Activated CD4-positive, alpha-beta memory T cell treated with anti-CD3 and anti-CD28 coated beads, Interleukin-2, amount 10 ng/mL, durations not matched to agents 7 days and 5 days (primary cell): ENCODE measurements at regions not wholly inside any gene's neighbourhood (a gene's known extent, or its start where the extent isn't known, plus 50 kb on each side); places are given as distances from the start of the nearest gene placed in this dataset.
"Not testable (repeated sequence)": the region's sequence is repeated elsewhere in the genome, so short reads cannot be mapped to it uniquely, and the experiment has no call there.

ENCODE experiments used
- CTCF ChIA-PET: fragments of 350-600 bp; sonication (Branson Sonifier 250); formaldehyde crosslinking; loops from one replicate; lab custom pipeline; 2021; ENCODE audit warnings: antibody characterized with exemption, inconsistent platforms; lab: Charles Lee
- POLR2A ChIA-PET: fragments of 350-600 bp; sonication (Branson Sonifier 250); formaldehyde crosslinking; loops from one replicate; lab custom pipeline; 2021; ENCODE audit warnings: antibody characterized with exemption; lab: Charles Lee
- DNase-seq: peaks from one replicate; pipeline ENCODE4 v3.0.0-alpha.2; 2020
- H3K27ac Mint-ChIP-seq: one replicate; pipeline ENCODE4 v1.8.0; 2021; ENCODE audit warnings: mild to moderate bottlenecking, mixed read lengths
- H3K27me3 Mint-ChIP-seq: one replicate; pipeline ENCODE4 v1.8.0; 2021; ENCODE audit warnings: mixed read lengths
- H3K36me3 Mint-ChIP-seq: one replicate; pipeline ENCODE4 v1.8.0; 2021; ENCODE audit warnings: low read depth, mixed read lengths
- H3K4me1 Mint-ChIP-seq: one replicate; pipeline ENCODE4 v1.8.0; 2021; ENCODE audit warnings: mixed read lengths
- H3K4me3 Mint-ChIP-seq: one replicate; pipeline ENCODE4 v1.8.0; 2021; ENCODE audit warnings: mild to moderate bottlenecking, mixed read lengths
- H3K9me3 Mint-ChIP-seq: one replicate; pipeline ENCODE4 v1.8.0; 2021; ENCODE audit warnings: mixed read lengths

DNA sequence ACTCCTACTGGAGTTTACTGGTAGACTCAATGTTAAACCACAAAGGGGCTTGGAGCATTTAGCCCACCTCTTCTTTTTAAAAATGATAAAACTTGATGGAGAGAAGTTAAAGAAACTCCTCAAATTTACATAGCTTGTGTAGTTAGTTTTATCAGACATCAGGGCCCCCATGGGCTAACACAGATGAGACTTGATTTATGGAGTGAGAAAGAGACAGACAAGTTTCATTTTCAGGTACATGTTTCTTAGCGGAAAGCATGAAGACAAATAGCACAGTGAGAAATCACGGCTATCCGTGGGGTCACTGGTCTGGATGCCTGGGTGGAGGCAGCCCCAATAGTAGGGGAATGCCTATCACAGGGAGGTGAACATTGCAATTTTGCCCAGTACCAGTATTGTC lies 173.6 kb downstream of the TFAP2B start:
- no peak overlapping the region for H3K27ac Mint-ChIP-seq
- CTCF ChIA-PET: no interaction called here
- no peaks in the 10 kb centered on the region for H3K36me3 Mint-ChIP-seq
- no peak overlapping the region for H3K4me3 Mint-ChIP-seq
- POLR2A ChIA-PET: no interaction called here
- H3K9me3 Mint-ChIP-seq: no peaks in the 10 kb centered on the region
- DNase-seq: no peak
- H3K4me1 Mint-ChIP-seq: no peaks in the 10 kb centered on the region
- H3K27me3 Mint-ChIP-seq: no peaks in the 10 kb centered on the region

DNA sequence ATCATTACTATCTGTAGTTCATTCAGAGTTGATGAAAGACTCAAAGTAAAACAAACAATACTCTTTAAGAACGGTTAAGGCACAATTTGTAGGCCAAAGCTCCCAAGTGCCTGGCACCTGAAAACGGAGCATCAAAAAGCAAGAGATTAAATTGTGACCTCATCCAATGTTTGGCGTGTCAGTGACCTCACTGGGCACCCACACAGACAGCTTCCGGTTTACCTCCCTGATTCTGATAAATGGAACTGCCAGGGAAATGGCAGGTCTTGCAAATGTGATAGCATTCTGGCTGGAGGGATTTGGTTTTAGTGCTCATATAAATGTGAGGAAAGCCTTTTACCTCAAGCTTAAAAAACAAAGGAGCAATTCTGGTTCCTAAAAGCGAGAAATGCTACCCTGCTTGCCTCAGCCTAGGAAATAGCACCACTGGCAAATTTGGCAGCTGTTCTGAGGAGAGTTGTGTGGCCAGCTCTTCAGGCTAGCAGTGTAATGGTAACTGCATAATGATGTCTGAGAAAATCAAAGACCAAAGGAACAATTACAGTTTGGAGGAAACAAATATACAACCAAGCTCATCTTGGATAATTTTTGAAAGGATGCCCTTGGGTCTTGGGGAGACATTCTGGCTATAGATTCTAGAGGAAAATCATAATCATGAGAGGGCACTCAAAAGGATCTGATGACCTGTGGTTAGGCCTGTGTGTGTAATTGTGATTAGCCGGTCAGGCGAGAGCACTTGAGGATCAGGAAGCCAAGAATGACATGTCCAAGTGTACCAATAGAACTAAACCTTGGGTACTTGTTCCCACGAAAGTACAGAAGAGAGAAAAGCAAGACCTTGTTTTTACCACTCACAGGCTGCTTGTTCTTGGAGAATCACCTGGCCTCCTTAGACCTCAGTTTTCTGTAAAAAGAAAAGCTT lies 174.3 kb downstream of the TFAP2B start:
- Mint-ChIP-seq H3K27ac (no peak overlapping the region), H3K9me3 (no peaks in the 10 kb centered on the region), H3K36me3 (no peaks in the 10 kb centered on the region)

DNA sequence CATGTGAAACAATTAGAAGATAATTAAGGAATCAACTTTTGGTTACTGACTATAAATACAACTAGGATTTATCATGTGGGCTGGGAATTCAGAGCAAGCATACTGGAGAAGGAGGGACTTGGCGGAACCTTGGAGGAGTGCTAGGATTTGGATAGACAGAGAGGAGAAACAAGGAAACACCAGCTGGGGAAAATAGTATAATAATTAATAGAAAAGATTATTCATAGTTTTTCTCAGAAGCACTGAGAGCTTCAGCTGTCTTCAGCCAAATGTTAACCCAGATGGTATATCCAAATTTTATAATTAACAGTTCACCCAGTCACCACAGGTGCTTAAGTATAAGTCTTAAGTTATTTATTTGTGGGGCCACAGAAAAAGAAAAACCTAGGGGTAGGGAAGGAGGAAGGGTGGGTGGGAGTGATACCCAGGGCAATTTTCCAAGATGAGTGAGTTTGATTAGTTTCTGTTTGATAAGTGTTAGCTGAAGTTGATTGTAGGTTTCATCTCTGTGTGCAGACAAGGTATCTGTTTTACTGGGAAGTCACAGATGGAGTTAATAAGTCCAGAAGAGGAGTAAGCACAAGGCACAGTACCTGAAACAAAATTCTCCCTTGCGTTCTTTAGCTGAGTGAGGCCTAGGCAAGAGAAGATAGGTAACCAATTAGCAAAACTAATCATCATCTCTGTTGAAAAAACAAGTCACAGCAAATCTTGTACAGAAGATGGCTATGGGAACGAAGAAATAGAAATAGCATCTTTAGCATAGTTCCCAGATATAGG lies 175.5 kb downstream of the TFAP2B start:
- Mint-ChIP-seq H3K27me3 (no peaks in the 10 kb centered on the region), H3K4me3 (no peak overlapping the region), H3K9me3 (no peaks in the 10 kb centered on the region), H3K27ac (no peak overlapping the region), H3K36me3 (no peaks in the 10 kb centered on the region), H3K4me1 (no peaks in the 10 kb centered on the region)
- POLR2A ChIA-PET: no interaction called here
- CTCF ChIA-PET: no interaction called here
- no peak for DNase-seq

More for the DNA sequence above, 174.3 kb downstream of the TFAP2B start:
- DNase-seq: no peak
- ChIA-PET CTCF (no interaction called here), POLR2A (no interaction called here)
- Mint-ChIP-seq H3K4me1 (no peaks in the 10 kb centered on the region), H3K27me3 (no peaks in the 10 kb centered on the region), H3K4me3 (no peak overlapping the region)

DNA sequence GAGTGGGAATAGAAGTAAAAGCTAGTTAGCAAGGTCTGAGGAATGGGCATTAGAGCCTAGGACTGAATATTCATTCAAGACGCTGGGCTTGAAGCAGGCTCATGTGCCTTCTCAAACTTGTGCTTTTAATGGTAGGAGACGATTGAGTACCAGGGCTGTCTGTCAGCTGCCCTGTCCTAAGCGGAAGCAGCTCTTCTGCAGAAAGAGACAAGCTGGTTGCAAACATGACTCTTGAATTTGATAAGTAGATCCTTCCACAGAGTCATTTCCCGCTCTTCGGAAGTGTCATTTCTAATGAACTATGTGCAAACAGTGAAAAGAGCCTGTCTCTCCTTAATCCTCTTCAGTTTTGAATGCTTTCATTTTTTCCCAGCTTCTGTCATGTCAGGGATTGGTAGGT lies 176.4 kb downstream of the TFAP2B start:
- CTCF ChIA-PET: no interaction called here
- Mint-ChIP-seq H3K9me3 (no peaks in the 10 kb centered on the region), H3K36me3 (no peaks in the 10 kb centered on the region), H3K4me1 (no peaks in the 10 kb centered on the region), H3K27me3 (no peaks in the 10 kb centered on the region), H3K4me3 (no peak overlapping the region), H3K27ac (no peak overlapping the region)
- POLR2A ChIA-PET: no interaction called here
- no peak for DNase-seq

DNA sequence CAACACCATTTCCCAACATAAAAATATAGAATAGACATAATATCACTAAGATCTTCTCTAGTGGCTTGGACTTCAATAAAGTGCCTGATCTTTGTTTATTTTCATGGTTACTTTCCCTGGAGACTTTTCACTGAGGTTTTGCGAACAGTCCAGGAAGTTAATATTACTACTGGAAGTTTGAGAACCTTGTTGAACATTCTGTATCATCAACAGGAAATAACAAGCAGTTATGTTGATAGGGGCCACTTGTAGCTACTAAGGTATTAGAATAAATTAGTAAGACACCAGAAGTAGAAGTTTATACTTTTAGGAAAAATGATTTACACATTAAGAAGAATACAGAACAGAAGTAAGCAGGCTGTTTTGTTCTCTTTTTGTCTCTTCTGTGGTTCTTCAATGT lies 180.2 kb downstream of the TFAP2B start:
- ChIA-PET CTCF (no interaction called here), POLR2A (no interaction called here)
- Mint-ChIP-seq H3K27ac (no peak overlapping the region), H3K4me1 (no peaks in the 10 kb centered on the region), H3K9me3 (no peaks in the 10 kb centered on the region), H3K36me3 (no peaks in the 10 kb centered on the region), H3K4me3 (no peak overlapping the region), H3K27me3 (no peaks in the 10 kb centered on the region)
- DNase-seq: no peak

DNA sequence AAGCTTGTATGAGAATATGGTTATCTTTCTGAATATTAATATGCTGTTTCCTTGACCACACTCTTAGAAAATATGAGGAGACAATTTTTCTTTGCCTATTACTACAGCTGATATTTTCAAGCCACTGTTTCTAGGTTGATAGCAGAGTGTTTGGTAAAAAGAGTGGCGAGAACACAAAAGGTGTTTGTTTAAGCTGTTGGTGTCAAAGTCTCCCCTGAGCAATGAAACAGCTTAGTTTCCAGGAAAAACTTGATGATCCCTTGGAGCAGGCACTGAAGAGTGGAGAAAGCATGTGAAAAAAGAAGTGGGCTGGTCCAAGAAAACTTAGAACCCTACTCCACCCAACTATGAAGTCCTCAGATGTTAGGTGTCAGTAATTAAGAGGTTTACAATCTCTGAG lies 182.7 kb downstream of the TFAP2B start:
- POLR2A ChIA-PET: no interaction called here
- H3K27ac Mint-ChIP-seq: no peak overlapping the region
- no peak overlapping the region for H3K4me3 Mint-ChIP-seq
- DNase-seq: no peak
- H3K4me1 Mint-ChIP-seq: no peaks in the 10 kb centered on the region
- H3K27me3 Mint-ChIP-seq: no peaks in the 10 kb centered on the region
- no peaks in the 10 kb centered on the region for H3K36me3 Mint-ChIP-seq
- no peaks in the 10 kb centered on the region for H3K9me3 Mint-ChIP-seq
- CTCF ChIA-PET: no interaction called here

DNA sequence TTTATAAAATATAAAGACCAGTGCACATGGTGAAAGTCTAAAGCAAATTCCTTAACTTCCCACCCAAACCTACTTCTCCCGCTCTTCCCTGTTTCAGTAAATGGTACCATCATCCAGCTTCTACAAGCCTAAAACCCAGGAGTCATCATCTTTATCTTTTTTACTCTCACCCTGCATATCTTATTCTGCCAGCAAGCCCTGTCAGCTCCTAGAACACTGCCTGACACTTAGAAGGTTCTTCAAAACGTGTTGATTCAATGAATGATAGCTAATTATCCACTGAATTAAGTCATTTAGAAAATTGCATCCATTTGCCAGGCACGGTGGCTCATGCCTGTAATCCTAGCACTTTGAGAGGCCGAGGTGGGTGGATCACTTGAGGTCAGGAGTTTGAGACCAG lies 185.7 kb downstream of the TFAP2B start:
- H3K4me3 Mint-ChIP-seq: no peak overlapping the region
- no peak for DNase-seq
- H3K4me1 Mint-ChIP-seq: no peaks in the 10 kb centered on the region
- no peaks in the 10 kb centered on the region for H3K27me3 Mint-ChIP-seq
- no peak overlapping the region for H3K27ac Mint-ChIP-seq
- peaks cover 2% of the 10 kb centered on the region for H3K9me3 Mint-ChIP-seq
- no peaks in the 10 kb centered on the region for H3K36me3 Mint-ChIP-seq
- POLR2A ChIA-PET: no interaction called here
- CTCF ChIA-PET: no interaction called here

DNA sequence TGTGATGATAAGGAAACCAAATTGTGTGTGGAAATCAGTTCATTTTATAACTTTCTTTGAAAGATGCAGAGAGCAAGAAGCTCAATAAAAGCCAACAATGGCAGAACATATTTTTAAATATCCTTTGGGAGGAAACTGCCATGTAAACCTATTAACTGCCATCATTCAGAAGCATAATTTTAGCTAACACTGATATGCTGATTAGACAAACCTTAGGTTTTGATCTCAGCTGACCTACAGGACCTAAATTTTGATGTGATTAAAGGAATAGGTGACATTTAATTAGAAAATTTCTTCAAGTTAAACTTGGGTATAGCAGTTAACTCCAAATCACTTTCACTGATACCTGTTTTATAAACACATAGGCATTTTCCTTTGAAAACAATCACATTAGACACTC lies 187.1 kb downstream of the TFAP2B start:
- no peak overlapping the region for H3K27ac Mint-ChIP-seq
- no peak for DNase-seq
- ChIA-PET CTCF (no interaction called here), POLR2A (no interaction called here)
- no peaks in the 10 kb centered on the region for H3K27me3 Mint-ChIP-seq
- H3K9me3 Mint-ChIP-seq: peaks cover 2% of the 10 kb centered on the region
- H3K36me3 Mint-ChIP-seq: no peaks in the 10 kb centered on the region
- no peak overlapping the region for H3K4me3 Mint-ChIP-seq
- no peaks in the 10 kb centered on the region for H3K4me1 Mint-ChIP-seq

DNA sequence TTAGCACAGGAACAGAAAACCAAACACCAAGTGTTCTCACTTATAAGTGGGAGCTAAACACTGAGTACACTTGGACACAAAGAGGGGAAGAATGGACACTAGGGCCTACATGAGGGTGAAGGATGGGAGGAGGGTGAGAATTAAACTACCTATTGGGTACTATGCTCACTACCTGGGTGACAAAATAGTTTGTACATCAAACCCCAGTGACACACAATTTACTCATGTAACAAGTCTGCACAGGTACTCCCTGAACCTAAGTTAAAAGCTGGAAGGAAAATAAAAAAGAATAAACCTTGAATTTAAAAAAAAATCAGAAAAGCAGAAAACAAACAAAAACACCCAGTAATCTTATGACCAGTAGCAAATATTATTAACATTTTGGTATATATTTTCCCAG lies 188.6 kb downstream of the TFAP2B start:
- no peak for DNase-seq
- no peak overlapping the region for H3K4me3 Mint-ChIP-seq
- ChIA-PET POLR2A (no interaction called here), CTCF (no interaction called here)
- H3K9me3 Mint-ChIP-seq: peaks cover 2% of the 10 kb centered on the region
- H3K4me1 Mint-ChIP-seq: no peaks in the 10 kb centered on the region
- H3K27me3 Mint-ChIP-seq: no peaks in the 10 kb centered on the region
- no peaks in the 10 kb centered on the region for H3K36me3 Mint-ChIP-seq
- no peak overlapping the region for H3K27ac Mint-ChIP-seq

DNA sequence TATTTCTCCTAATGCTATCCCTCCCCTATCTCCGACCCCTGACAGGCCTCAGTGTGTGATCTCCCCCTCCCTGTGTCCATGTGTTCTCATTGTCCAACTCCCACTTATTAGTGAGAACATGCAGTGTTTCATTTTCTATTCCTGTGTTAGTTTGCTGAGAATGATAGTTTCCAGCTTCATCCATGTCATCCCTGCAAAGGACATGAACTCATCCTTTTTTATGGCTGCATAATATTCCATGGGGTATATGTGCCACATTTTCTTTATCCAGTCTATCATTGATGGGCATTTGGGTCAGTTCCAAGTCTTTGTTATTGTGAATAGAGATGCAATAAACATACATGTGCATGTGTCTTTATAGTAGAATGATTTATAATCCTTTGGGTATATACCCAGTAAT lies 190.0 kb downstream of the TFAP2B start:
- DNase-seq, H3K4me1 Mint-ChIP-seq, H3K27me3 Mint-ChIP-seq, H3K4me3 Mint-ChIP-seq, CTCF ChIA-PET, H3K36me3 Mint-ChIP-seq, H3K9me3 Mint-ChIP-seq, H3K27ac Mint-ChIP-seq, POLR2A ChIA-PET: not testable (repeated sequence)

DNA sequence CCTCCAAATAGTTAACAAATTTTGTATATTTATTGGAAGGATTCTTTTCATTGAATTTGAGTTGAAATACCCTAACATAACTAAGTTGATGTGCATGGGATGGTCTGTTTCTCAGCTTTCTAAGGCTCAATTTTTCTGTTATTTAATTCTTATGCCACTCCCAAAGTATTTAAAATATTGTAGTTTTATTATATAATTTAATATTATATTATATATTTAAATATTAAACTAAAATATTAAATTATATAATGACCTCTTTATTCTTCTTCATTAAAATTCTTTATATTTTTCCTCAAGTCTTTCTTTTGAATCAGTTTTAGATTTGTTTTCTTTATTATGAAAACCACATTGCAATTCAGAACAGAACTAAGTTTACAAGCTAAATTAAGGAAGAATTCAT lies 194.7 kb downstream of the TFAP2B start:
- Mint-ChIP-seq H3K4me3 (no peak overlapping the region), H3K27me3 (no peaks in the 10 kb centered on the region), H3K36me3 (no peaks in the 10 kb centered on the region), H3K4me1 (no peaks in the 10 kb centered on the region), H3K27ac (no peak overlapping the region), H3K9me3 (peaks cover 2% of the 10 kb centered on the region)
- DNase-seq: no peak
- CTCF ChIA-PET: interaction anchor here (1.2 kb wide), 1 partner anchor 10 kb away, joined by 3 read pairs; no protein-coding TSS in a partner anchor
- POLR2A ChIA-PET: no interaction called here

DNA sequence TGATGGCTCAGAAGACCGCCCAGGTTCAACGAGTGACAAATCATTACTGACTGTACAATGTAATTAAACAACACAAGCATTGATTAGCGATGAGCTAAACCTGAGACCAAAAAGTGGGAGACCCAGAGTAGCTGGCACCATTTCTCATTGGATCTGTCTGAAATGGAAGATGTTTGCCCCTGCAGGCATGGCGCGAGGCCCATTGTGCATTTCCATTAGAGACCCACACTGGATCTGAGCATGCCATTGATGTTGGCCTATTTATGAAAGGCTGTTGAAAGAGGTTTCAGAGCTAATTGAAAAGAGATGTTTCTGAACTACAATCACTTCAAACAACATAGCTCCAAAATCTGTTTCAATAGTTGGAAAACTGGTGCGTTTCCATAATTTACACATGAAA lies 196.7 kb downstream of the TFAP2B start:
- POLR2A ChIA-PET: no interaction called here
- no peak overlapping the region for H3K4me3 Mint-ChIP-seq

DNA sequence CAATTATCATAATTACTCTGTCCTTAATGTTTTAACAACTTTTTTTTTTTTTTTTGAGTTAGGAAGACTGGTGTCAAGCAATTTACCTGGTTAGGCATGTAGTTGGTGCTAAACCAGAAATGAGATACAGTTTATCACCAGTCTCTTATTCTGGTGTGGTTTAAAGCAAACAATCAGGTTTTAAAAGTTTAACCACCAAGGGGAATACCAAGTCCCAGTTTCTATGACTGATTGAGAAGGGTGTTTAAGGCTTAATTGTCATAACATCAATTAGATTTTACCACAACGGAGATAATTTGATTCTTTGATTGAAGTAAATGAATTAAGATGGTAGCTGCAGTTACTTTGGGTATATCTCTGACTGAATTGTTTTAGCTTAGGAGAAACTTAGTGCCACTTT lies 197.8 kb downstream of the TFAP2B start:
- Mint-ChIP-seq H3K27ac (no peak overlapping the region), H3K4me1 (no peaks in the 10 kb centered on the region), H3K9me3 (peaks cover 6% of the 10 kb centered on the region), H3K36me3 (no peaks in the 10 kb centered on the region), H3K27me3 (no peaks in the 10 kb centered on the region), H3K4me3 (no peak overlapping the region)
- ChIA-PET POLR2A (no interaction called here), CTCF (no interaction called here)
- DNase-seq: no peak

More for the DNA sequence above, 196.7 kb downstream of the TFAP2B start:
- Mint-ChIP-seq H3K36me3 (no peaks in the 10 kb centered on the region), H3K4me1 (no peaks in the 10 kb centered on the region), H3K27ac (no peak overlapping the region), H3K9me3 (peaks cover 6% of the 10 kb centered on the region), H3K27me3 (no peaks in the 10 kb centered on the region)
- DNase-seq: no peak
- CTCF ChIA-PET: no interaction called here
